GM20000 (cell line): ENCODE measurements at regions not wholly inside any gene's neighbourhood (a gene's known extent, or its start where the extent isn't known, plus 50 kb on each side); places are given as distances from the start of the nearest gene placed in this dataset.

Experiments used
- DNase-seq: peaks from one replicate; pipeline ENCODE4 v3.0.0; 2012; ENCODE audit warnings: low spot score
- TF ChIP-seq, protein P1 (sequence below): IDR thresholded peaks from 2 replicates; pipeline ENCODE4 v1.5.1; 2012; ENCODE audit warnings: mild to moderate bottlenecking, control low read depth; ENCODE audit errors: extremely low read depth, missing control alignments

GRCh38 chr9:10903969-10904368, 291.2 kb upstream of the PTPRD start:
- TF ChIP-seq, protein P1, sequence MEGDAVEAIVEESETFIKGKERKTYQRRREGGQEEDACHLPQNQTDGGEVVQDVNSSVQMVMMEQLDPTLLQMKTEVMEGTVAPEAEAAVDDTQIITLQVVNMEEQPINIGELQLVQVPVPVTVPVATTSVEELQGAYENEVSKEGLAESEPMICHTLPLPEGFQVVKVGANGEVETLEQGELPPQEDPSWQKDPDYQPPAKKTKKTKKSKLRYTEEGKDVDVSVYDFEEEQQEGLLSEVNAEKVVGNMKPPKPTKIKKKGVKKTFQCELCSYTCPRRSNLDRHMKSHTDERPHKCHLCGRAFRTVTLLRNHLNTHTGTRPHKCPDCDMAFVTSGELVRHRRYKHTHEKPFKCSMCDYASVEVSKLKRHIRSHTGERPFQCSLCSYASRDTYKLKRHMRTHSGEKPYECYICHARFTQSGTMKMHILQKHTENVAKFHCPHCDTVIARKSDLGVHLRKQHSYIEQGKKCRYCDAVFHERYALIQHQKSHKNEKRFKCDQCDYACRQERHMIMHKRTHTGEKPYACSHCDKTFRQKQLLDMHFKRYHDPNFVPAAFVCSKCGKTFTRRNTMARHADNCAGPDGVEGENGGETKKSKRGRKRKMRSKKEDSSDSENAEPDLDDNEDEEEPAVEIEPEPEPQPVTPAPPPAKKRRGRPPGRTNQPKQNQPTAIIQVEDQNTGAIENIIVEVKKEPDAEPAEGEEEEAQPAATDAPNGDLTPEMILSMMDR: no peak
- no peak for DNase-seq

DNA sequence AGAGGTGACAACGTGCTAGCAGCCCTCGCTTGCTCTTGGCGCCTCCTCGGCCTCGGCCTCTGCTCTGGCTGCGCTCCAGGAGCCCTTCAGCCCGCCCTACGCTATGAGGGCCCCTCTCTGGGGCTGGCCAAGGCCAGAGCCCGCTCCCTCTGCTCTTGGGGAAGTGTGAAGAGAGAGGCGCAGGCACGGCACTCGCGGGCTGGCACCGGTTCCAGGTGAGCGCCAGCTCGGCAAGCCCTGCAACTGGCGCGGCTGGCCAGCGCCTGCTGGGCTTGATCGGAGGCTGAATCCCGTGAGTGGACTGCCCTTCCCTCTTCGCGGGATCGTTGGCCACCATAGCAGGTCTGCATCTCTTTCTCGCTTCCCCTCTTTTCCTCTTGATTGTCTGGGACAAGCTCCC, 298.0 kb upstream of the PTPRD start:
- TF ChIP-seq, protein P1: no peak
- DNase-seq: no peak

GRCh38 chr9:10911373-10911772, 298.6 kb upstream of the PTPRD start:
- DNase-seq: no peak
- TF ChIP-seq, protein P1: no peak

DNA sequence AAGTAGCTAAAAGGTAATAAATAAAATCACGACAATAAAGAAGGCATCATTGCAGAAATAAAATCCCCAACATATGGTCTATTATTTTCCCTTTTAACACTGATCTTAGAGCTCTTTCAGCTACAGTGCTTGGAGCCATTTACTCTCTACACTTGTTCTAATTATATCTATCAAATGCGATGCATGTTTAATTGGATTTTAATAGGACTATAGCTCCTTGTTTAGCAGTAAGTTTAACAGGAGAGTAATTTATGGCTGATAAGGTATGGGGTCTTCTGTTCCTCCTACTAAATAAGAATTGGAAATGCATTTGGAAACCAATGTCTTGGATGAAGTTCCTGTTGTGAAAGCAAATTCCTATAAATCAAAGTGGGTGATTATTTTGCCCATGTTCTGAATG, 304.2 kb upstream of the PTPRD start:
- TF ChIP-seq, protein P1: no peak
- no peak for DNase-seq

DNA sequence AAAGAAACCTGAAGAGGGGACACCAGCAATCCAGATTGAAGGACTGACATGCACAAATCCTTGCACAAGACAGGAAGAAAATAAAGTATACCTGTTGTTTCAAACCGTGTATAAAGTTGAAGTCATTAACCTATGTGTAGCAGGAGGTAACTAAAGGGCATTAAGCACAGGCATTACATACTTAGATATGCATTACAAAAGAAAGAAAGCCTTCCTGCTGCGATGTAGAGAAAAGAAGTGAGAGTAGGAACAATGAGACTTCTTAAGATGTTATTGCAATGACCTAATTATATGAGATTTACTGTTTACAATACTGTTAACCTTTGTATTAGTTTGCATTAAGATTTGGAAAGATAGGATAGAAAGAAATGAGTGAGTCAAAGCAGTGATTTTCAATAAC, 308.9 kb upstream of the PTPRD start:
- DNase-seq: no peak
- TF ChIP-seq, protein P1: no peak

DNA sequence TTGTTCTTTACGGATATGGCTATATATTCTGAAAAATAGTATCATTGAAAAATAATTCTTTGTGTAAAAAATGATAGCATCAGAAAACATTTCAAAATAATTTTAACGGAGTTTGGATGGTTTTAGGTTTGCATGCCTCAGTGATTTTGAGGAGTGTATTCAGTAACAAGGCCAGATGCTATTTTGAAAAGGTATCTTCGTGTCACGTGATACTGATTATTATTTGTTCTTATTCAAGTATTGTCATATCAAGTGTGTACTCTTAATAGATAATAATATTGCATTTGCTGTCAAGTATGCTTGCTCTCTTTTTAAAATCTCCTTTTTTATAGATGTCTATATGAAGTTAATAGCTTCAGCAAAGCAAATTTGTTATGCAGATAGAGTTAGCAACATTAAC, 313.1 kb upstream of the PTPRD start:
- TF ChIP-seq, protein P1: no peak
- DNase-seq: no peak

- no peak for DNase-seq
- TF ChIP-seq, protein P1: no peak
These were observed 315.6 kb upstream of the PTPRD start for GRCh38 chr9:10928372-10928771.
